SK-N-SH (cell line): ENCODE measurements at regions not wholly inside any gene's neighbourhood (a gene's known extent, or its start where the extent isn't known, plus 50 kb on each side); places are given as distances from the start of the nearest gene placed in this dataset.

Source experiments
- CTCF ChIA-PET: fragments of 300-600, 350-600 bp; formaldehyde crosslinking; extraction: SDS; loops from one replicate; lab custom pipeline; 2021; lab: Yijun Ruan, JAX
- POLR2A ChIA-PET: fragments of 350-600 bp; sonication (Branson Sonifier 250); formaldehyde crosslinking; extraction: SDS; loops from one replicate; lab custom pipeline; 2020; ENCODE audit warnings: antibody characterized with exemption, inconsistent platforms; lab: Yijun Ruan, JAX
- DNase-seq: peaks from one replicate; pipeline ENCODE4 v3.0.0; 2012
- H2AFZ ChIP-seq: fragments of 200-600 bp; sonication (generic); 2 replicates; pipeline ENCODE4 v1.8.1; 2016; ENCODE audit warnings: antibody characterized with exemption, mild to moderate bottlenecking, low read depth
- H3F3A ChIP-seq: fragments of 200-600 bp; sonication (generic); replicated peaks from 2 replicates; pipeline ENCODE3; 2016; ENCODE audit warnings: antibody characterized with exemption, mild to moderate bottlenecking; ENCODE audit not compliant: insufficient read depth
- H3K27ac ChIP-seq, 2 experiments: fragments of 200-500 bp in 1 of 2; fragments of 200-600 bp in 1 of 2; sonication (Bioruptor generic) in 1 of 2; sonication (generic), shearing (Covaris generic) in 1 of 2; 2 replicates each; pipeline versions ENCODE4 v1.5.1 to v1.6.1; 2014 to 2016; ENCODE audit warnings: low read depth in 2 of 2, inconsistent platforms in 1 of 2, low read length in 1 of 2, mild to moderate bottlenecking in 1 of 2, mixed read lengths in 1 of 2
- H3K27me3 ChIP-seq: fragments of 200-600 bp; sonication (generic), shearing (Covaris generic); 2 replicates; pipeline ENCODE4 v1.6.1; 2016; ENCODE audit warnings: mixed run types; ENCODE audit not compliant: insufficient read depth
- H3K36me3 ChIP-seq, 2 experiments: fragments of 200-500 bp in 1 of 2; fragments of 200-600 bp in 1 of 2; sonication (Bioruptor generic) in 1 of 2; sonication (generic) in 1 of 2; replicated peaks in 1 of 2; 2 replicates each; pipeline versions ENCODE3 to v1.5.1; 2014 to 2016; ENCODE audit warnings: low read length in 1 of 2, mild to moderate bottlenecking in 1 of 2; ENCODE audit not compliant: insufficient read depth in 2 of 2, control insufficient read depth in 1 of 2
- H3K4me1 ChIP-seq, 2 experiments: fragments of 200-500 bp in 1 of 2; fragments of 200-600 bp in 1 of 2; sonication (Bioruptor generic) in 1 of 2; sonication (generic), shearing (Covaris generic) in 1 of 2; 2 replicates each; pipeline versions ENCODE4 v1.5.1 to v1.6.1; 2014 to 2016; ENCODE audit warnings: low read depth in 1 of 2, low read length in 1 of 2, mixed run types in 1 of 2; ENCODE audit not compliant: insufficient read depth in 2 of 2, control insufficient read depth in 1 of 2
- H3K4me2 ChIP-seq: fragments of 200-600 bp; sonication (generic), shearing (Covaris generic); 2 replicates; pipeline ENCODE4 v1.6.1; 2017; ENCODE audit warnings: mixed run types
- H3K4me3 ChIP-seq, 2 experiments: fragments of 200-500 bp in 1 of 2; fragments of 200-600 bp in 1 of 2; sonication (Bioruptor generic) in 1 of 2; sonication (generic), shearing (Covaris generic) in 1 of 2; 2 replicates each; pipeline versions ENCODE4 v1.5.1 to v1.8.1; 2014 to 2016; ENCODE audit warnings: low read depth in 2 of 2, inconsistent platforms in 1 of 2, low read length in 1 of 2, mild to moderate bottlenecking in 1 of 2, mixed read lengths in 1 of 2, moderate library complexity in 1 of 2
- H3K79me2 ChIP-seq: fragments of 200-600 bp; sonication (generic); 2 replicates; pipeline ENCODE4 v1.8.1; 2017; ENCODE audit warnings: mild to moderate bottlenecking; ENCODE audit not compliant: insufficient read depth
- H3K9ac ChIP-seq: fragments of 200-600 bp; sonication (generic); 2 replicates; pipeline ENCODE4 v1.6.1; 2017; ENCODE audit warnings: mixed run types
- H3K9me2 ChIP-seq: fragments of 200-600 bp; sonication (generic); 2 replicates; pipeline ENCODE4 v1.6.1; 2017; ENCODE audit warnings: mixed run types
- H3K9me3 ChIP-seq: fragments of 200-600 bp; sonication (generic); 2 replicates; pipeline ENCODE4 v1.6.1; 2017; ENCODE audit warnings: mixed run types, mild to moderate bottlenecking, moderate library complexity
- H4K20me1 ChIP-seq: fragments of 200-600 bp; sonication (generic); 2 replicates; pipeline ENCODE4 v1.6.1; 2017; ENCODE audit warnings: mild to moderate bottlenecking, mixed run types; ENCODE audit not compliant: insufficient read depth
- ELF1 ChIP-seq: IDR thresholded peaks from 2 replicates; pipeline ENCODE4 v1.4.0; 2012
- EP300 ChIP-seq, 2 experiments: IDR thresholded peaks; 2 replicates each; pipeline versions ENCODE4 v1.4.0 to v1.6.1; 2012; ENCODE audit warnings: borderline replicate concordance in 1 of 2, low read depth in 1 of 2, low read length in 1 of 2
- EZH2phosphoT487 ChIP-seq: fragments of 200-600 bp; sonication (generic); IDR thresholded peaks from 2 replicates; pipeline ENCODE4 v1.6.1; 2017; ENCODE audit warnings: low read depth, mixed run types, mild to moderate bottlenecking, antibody characterized with exemption, moderate library complexity, borderline replicate concordance
- FOSL2 ChIP-seq: IDR thresholded peaks from 2 replicates; pipeline ENCODE4 v1.4.0; 2012; ENCODE audit warnings: low read depth, mild to moderate bottlenecking, moderate library complexity, borderline replicate concordance
- JUND ChIP-seq: IDR thresholded peaks from 2 replicates; pipeline ENCODE4 v1.4.0; 2012
- MEF2A ChIP-seq: IDR thresholded peaks from 2 replicates; pipeline ENCODE4 v1.4.0; 2012; ENCODE audit warnings: low read depth, borderline replicate concordance
- NRF1 ChIP-seq: IDR thresholded peaks from 2 replicates; pipeline ENCODE4 v1.6.1; 2012; ENCODE audit warnings: low read depth, mild to moderate bottlenecking, low read length
- RAD21 ChIP-seq: IDR thresholded peaks from 2 replicates; pipeline ENCODE4 v1.6.1; 2012; ENCODE audit warnings: mild to moderate bottlenecking, low read length
- RFX5 ChIP-seq: IDR thresholded peaks from 2 replicates; pipeline ENCODE4 v1.6.1; 2012; ENCODE audit warnings: mild to moderate bottlenecking, improper control_type of control experiment, low read length
- SIN3A ChIP-seq: IDR thresholded peaks from 2 replicates; pipeline ENCODE4 v1.6.1; 2012; ENCODE audit warnings: low read depth, mild to moderate bottlenecking, low read length, moderate library complexity, borderline replicate concordance
- TCF12 ChIP-seq: IDR thresholded peaks from 2 replicates; pipeline ENCODE4 v1.4.0; 2012
- TEAD4 ChIP-seq: IDR thresholded peaks from 2 replicates; pipeline ENCODE4 v1.4.0; 2012; ENCODE audit warnings: mild to moderate bottlenecking, borderline replicate concordance; ENCODE audit not compliant: insufficient read depth
- YY1 ChIP-seq: IDR thresholded peaks from 2 replicates; pipeline ENCODE4 v1.4.0; 2012; ENCODE audit warnings: low read depth, mild to moderate bottlenecking
- WGBS: methylation state at CpG from one replicate; pipeline ENCODE4 v1.1.6; 2017; ENCODE audit warnings: low lambda C conversion rate; 5-methylcytosine and 5-hydroxymethylcytosine counted together
- TF ChIP-seq, protein P1 (sequence below): IDR thresholded peaks from 2 replicates; pipeline ENCODE4; 2012
- TF ChIP-seq, protein P2 (sequence below): IDR thresholded peaks from 2 replicates; pipeline ENCODE4 v1.6.1; 2012; ENCODE audit warnings: mild to moderate bottlenecking, low read depth, low read length, moderate library complexity
- TF ChIP-seq, protein P3 (sequence below): fragments of 200-600 bp; sonication (generic); IDR thresholded peaks from 2 replicates; pipeline ENCODE4 v1.6.1; 2017; ENCODE audit warnings: antibody characterized with exemption, mild to moderate bottlenecking, moderate library complexity
- TF ChIP-seq, protein P4 (sequence below): fragments of 150-350 bp; IDR thresholded peaks from 2 replicates; pipeline ENCODE4 v1.6.1; 2017; ENCODE audit warnings: antibody characterized with exemption, low read length, low read depth, borderline replicate concordance
- TF ChIP-seq, protein P5 (sequence below): IDR thresholded peaks from 2 replicates; pipeline ENCODE4 v1.4.0; 2012; ENCODE audit warnings: low read depth, borderline replicate concordance
- TF ChIP-seq, protein P6 (sequence below): IDR thresholded peaks from 2 replicates; pipeline ENCODE4 v1.4.0; 2012; ENCODE audit warnings: low read depth, borderline replicate concordance

DNA sequence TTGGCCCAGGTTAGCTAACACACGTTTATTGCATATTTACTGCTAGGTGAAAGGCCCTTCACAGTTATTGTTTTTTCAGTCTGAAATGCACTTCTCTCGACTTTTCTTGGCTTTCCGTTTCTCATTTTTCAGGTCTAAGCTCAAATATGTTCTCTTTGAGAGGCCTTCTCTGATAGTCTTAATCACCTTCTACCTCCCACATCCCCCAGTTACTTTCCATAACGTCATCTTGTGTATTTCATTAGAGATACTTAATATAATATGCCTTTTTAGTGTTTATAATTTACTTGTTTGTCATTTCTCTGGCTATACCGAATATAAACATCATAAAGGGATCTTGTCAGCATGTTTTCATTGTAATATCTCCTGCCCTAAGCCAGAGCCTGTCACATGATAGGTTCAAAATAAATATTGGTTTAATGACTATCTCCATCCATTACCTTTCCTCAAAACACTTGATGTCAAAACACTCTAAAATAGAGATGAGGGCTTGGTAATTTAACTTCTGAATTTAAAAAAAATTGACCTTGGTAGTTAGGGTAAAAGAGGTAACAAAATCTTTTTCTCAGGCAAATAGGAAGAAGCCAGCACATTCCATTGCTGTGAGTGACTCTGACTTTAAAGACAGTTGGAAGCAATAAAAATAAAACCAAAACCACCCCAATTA, 168.6 kb upstream of the RFC3 start:
- Histone ChIP-seq H3K27ac (no peak overlapping the region), H3K9me2 (no peaks in the 10 kb centered on the region), H3K27me3 (no peaks in the 10 kb centered on the region), H4K20me1 (no peaks in the 10 kb centered on the region), H3K9me3 (no peaks in the 10 kb centered on the region), H3K79me2 (no peaks in the 10 kb centered on the region), H3K4me3 (no peak overlapping the region), H3K4me1 (no peaks in the 10 kb centered on the region), H3K36me3 (no peaks in the 10 kb centered on the region), H3K4me2 (no peak overlapping the region), H3F3A (no peaks in the 10 kb centered on the region), H3K9ac (no peak overlapping the region), H2AFZ (no peak overlapping the region)
- TF ChIP-seq SIN3A (no peak), TEAD4 (no peak), EP300 (IDR thresholded peaks at IDR 0.05; ENCODE audit: borderline replicate concordance in 1 of 2, low read depth in 1 of 2, low read length in 1 of 2) (no peak), TCF12 (no peak), ELF1 (no peak), FOSL2 (no peak), NRF1 (no peak), MEF2A (no peak), RFX5 (no peak), RAD21 (no peak), EZH2phosphoT487 (no peak), JUND (no peak), YY1 (no peak)
- TF ChIP-seq, protein P1, sequence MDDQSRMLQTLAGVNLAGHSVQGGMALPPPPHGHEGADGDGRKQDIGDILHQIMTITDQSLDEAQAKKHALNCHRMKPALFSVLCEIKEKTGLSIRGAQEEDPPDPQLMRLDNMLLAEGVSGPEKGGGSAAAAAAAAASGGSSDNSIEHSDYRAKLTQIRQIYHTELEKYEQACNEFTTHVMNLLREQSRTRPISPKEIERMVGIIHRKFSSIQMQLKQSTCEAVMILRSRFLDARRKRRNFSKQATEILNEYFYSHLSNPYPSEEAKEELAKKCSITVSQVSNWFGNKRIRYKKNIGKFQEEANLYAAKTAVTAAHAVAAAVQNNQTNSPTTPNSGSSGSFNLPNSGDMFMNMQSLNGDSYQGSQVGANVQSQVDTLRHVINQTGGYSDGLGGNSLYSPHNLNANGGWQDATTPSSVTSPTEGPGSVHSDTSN, result no peak
- TF ChIP-seq, protein P2, sequence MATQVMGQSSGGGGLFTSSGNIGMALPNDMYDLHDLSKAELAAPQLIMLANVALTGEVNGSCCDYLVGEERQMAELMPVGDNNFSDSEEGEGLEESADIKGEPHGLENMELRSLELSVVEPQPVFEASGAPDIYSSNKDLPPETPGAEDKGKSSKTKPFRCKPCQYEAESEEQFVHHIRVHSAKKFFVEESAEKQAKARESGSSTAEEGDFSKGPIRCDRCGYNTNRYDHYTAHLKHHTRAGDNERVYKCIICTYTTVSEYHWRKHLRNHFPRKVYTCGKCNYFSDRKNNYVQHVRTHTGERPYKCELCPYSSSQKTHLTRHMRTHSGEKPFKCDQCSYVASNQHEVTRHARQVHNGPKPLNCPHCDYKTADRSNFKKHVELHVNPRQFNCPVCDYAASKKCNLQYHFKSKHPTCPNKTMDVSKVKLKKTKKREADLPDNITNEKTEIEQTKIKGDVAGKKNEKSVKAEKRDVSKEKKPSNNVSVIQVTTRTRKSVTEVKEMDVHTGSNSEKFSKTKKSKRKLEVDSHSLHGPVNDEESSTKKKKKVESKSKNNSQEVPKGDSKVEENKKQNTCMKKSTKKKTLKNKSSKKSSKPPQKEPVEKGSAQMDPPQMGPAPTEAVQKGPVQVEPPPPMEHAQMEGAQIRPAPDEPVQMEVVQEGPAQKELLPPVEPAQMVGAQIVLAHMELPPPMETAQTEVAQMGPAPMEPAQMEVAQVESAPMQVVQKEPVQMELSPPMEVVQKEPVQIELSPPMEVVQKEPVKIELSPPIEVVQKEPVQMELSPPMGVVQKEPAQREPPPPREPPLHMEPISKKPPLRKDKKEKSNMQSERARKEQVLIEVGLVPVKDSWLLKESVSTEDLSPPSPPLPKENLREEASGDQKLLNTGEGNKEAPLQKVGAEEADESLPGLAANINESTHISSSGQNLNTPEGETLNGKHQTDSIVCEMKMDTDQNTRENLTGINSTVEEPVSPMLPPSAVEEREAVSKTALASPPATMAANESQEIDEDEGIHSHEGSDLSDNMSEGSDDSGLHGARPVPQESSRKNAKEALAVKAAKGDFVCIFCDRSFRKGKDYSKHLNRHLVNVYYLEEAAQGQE, result no peak
- TF ChIP-seq, protein P3, sequence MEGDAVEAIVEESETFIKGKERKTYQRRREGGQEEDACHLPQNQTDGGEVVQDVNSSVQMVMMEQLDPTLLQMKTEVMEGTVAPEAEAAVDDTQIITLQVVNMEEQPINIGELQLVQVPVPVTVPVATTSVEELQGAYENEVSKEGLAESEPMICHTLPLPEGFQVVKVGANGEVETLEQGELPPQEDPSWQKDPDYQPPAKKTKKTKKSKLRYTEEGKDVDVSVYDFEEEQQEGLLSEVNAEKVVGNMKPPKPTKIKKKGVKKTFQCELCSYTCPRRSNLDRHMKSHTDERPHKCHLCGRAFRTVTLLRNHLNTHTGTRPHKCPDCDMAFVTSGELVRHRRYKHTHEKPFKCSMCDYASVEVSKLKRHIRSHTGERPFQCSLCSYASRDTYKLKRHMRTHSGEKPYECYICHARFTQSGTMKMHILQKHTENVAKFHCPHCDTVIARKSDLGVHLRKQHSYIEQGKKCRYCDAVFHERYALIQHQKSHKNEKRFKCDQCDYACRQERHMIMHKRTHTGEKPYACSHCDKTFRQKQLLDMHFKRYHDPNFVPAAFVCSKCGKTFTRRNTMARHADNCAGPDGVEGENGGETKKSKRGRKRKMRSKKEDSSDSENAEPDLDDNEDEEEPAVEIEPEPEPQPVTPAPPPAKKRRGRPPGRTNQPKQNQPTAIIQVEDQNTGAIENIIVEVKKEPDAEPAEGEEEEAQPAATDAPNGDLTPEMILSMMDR, result no peak
- TF ChIP-seq, protein P4, sequence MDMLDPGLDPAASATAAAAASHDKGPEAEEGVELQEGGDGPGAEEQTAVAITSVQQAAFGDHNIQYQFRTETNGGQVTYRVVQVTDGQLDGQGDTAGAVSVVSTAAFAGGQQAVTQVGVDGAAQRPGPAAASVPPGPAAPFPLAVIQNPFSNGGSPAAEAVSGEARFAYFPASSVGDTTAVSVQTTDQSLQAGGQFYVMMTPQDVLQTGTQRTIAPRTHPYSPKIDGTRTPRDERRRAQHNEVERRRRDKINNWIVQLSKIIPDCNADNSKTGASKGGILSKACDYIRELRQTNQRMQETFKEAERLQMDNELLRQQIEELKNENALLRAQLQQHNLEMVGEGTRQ, result no peak
- TF ChIP-seq, protein P5, sequence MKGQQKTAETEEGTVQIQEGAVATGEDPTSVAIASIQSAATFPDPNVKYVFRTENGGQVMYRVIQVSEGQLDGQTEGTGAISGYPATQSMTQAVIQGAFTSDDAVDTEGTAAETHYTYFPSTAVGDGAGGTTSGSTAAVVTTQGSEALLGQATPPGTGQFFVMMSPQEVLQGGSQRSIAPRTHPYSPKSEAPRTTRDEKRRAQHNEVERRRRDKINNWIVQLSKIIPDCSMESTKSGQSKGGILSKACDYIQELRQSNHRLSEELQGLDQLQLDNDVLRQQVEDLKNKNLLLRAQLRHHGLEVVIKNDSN, result no peak
- TF ChIP-seq, protein P6, sequence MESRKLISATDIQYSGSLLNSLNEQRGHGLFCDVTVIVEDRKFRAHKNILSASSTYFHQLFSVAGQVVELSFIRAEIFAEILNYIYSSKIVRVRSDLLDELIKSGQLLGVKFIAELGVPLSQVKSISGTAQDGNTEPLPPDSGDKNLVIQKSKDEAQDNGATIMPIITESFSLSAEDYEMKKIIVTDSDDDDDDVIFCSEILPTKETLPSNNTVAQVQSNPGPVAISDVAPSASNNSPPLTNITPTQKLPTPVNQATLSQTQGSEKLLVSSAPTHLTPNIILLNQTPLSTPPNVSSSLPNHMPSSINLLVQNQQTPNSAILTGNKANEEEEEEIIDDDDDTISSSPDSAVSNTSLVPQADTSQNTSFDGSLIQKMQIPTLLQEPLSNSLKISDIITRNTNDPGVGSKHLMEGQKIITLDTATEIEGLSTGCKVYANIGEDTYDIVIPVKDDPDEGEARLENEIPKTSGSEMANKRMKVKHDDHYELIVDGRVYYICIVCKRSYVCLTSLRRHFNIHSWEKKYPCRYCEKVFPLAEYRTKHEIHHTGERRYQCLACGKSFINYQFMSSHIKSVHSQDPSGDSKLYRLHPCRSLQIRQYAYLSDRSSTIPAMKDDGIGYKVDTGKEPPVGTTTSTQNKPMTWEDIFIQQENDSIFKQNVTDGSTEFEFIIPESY, result no peak
- ChIA-PET CTCF (interaction anchor here (0.8 kb wide), 1 partner anchor 74 kb away, joined by 3 read pairs; no protein-coding TSS in a partner anchor), POLR2A (no interaction called here)
- 78% methylated on average over 5 of the region's 5 CpGs for WGBS
- DNase-seq, result no peak
